ENCODE measurements at regions not wholly inside any gene's neighbourhood (a gene's known extent, or its start where the extent isn't known, plus 50 kb on each side); places are given as distances from the start of the nearest gene placed in this dataset.
A peak's percentile ranks its signal among the peaks of the same experiment; 100 is the strongest.
"Not testable (repeated sequence)": the region's sequence is repeated elsewhere in the genome, so short reads cannot be mapped to it uniquely, and the experiment has no call there.

- no peak for DNase-seq (ENCODE audit: low spot score)
Measured at GRCh38 chr2:53208815-53209214, 558.8 kb upstream of the CHAC2 start.

- not testable (repeated sequence) for DNase-seq (ENCODE audit: low spot score)
Measured at GRCh38 chr2:53206226-53206625, 561.4 kb upstream of the CHAC2 start.

- peak; percentile 43 for DNase-seq (ENCODE audit: low spot score)
Measured at GRCh38 chr2:53202063-53202462, 565.5 kb upstream of the CHAC2 start.

- no peak for DNase-seq (ENCODE audit: low spot score)
Measured at GRCh38 chr2:53200072-53200471, 567.5 kb upstream of the CHAC2 start.

GRCh38 chr2:53188851-53189510 lies 578.6 kb upstream of the CHAC2 start:
- no peak for DNase-seq (ENCODE audit: low spot score)

- DNase-seq (ENCODE audit: low spot score) = no peak
Measured at GRCh38 chr2:53183581-53183980, 584.0 kb upstream of the CHAC2 start.

- no peak for DNase-seq (ENCODE audit: low spot score)
Measured at GRCh38 chr2:53182601-53183000, 585.0 kb upstream of the CHAC2 start.

GRCh38 chr2:53181759-53182158 lies 585.8 kb upstream of the CHAC2 start:
- DNase-seq (ENCODE audit: low spot score) = no peak

- DNase-seq (ENCODE audit: low spot score) = no peak
Measured at GRCh38 chr2:53177327-53177726, 590.3 kb upstream of the CHAC2 start.

GRCh38 chr2:53174539-53174938 lies 593.1 kb upstream of the CHAC2 start:
- DNase-seq (ENCODE audit: low spot score) = no peak

- no peak for DNase-seq (ENCODE audit: low spot score)
Measured at GRCh38 chr2:53173698-53174455, 593.7 kb upstream of the CHAC2 start.

GRCh38 chr2:53173091-53173490 lies 594.5 kb upstream of the CHAC2 start:
- no peak for DNase-seq (ENCODE audit: low spot score)

GRCh38 chr2:53170466-53170865 lies 597.1 kb upstream of the CHAC2 start:
- no peak for DNase-seq (ENCODE audit: low spot score)

- no peak for DNase-seq (ENCODE audit: low spot score)
Measured at GRCh38 chr2:53167227-53167626, 600.4 kb upstream of the CHAC2 start.

GRCh38 chr2:53150146-53150545 lies 617.5 kb upstream of the CHAC2 start:
- DNase-seq (ENCODE audit: low spot score) = no peak

GRCh38 chr2:53148221-53148620 lies 619.4 kb upstream of the CHAC2 start:
- DNase-seq (ENCODE audit: low spot score) = no peak

- no peak for DNase-seq (ENCODE audit: low spot score)
Measured at GRCh38 chr2:53131416-53131815, 636.2 kb upstream of the CHAC2 start.

- DNase-seq (ENCODE audit: low spot score) = no peak
Measured at GRCh38 chr2:53130441-53130943, 637.1 kb upstream of the CHAC2 start.

GRCh38 chr2:53129851-53130250 lies 637.8 kb upstream of the CHAC2 start:
- DNase-seq (ENCODE audit: low spot score) = no peak

GRCh38 chr2:53127061-53127650 lies 640.4 kb upstream of the CHAC2 start:
- DNase-seq (ENCODE audit: low spot score) = no peak

- DNase-seq (ENCODE audit: low spot score) = no peak
Measured at GRCh38 chr2:53114991-53115390, 652.6 kb upstream of the CHAC2 start.

GRCh38 chr2:53114582-53114981 lies 653.0 kb upstream of the CHAC2 start:
- no peak for DNase-seq (ENCODE audit: low spot score)

GRCh38 chr2:53112408-53112807 lies 655.2 kb upstream of the CHAC2 start:
- not testable (repeated sequence) for DNase-seq (ENCODE audit: low spot score)

Data from pons (tissue), 1 donor.